Prostate gland (tissue), 2 donors: ENCODE measurements at regions not wholly inside any gene's neighbourhood (a gene's known extent, or its start where the extent isn't known, plus 50 kb on each side); places are given as distances from the start of the nearest gene placed in this dataset.

ENCODE experiments used
- CTCF ChIP-seq, 4 experiments: fragments of 200-600 bp in 2 of 4; fragments of 450-650 bp in 2 of 4; sonication (generic) in 2 of 4; IDR thresholded peaks; 1 replicate in 3 of 4; 2 replicates in 1 of 4; pipeline ENCODE4 v1.5.1; 2016 to 2019; ENCODE audit warnings: antibody characterized with exemption in 4 of 4, mild to moderate bottlenecking in 2 of 4, moderate library complexity in 2 of 4
- POLR2A ChIP-seq: fragments of 450-650 bp; IDR thresholded peaks from one replicate; pipeline ENCODE4 v1.6.1; 2016; ENCODE audit warnings: antibody characterized with exemption, mild to moderate bottlenecking
- POLR2AphosphoS5 ChIP-seq: sonication (generic); formaldehyde crosslinking; IDR thresholded peaks from one replicate; pipeline ENCODE4 v1.6.1; 2017; ENCODE audit warnings: antibody characterized with exemption

GRCh38 chr10:129310881-129311280 is 156.2 kb upstream of the MGMT start:
- TF ChIP-seq POLR2AphosphoS5, result no peak
- no peak for TF ChIP-seq POLR2A
- no peak for TF ChIP-seq CTCF (IDR thresholded peaks at IDR 0.05)
